ENCODE measurements at regions not wholly inside any gene's neighbourhood (a gene's known extent, or its start where the extent isn't known, plus 50 kb on each side); places are given as distances from the start of the nearest gene placed in this dataset.
A peak's percentile ranks its signal among the peaks of the same experiment; 100 is the strongest.
"Not testable (repeated sequence)": the region's sequence is repeated elsewhere in the genome, so short reads cannot be mapped to it uniquely, and the experiment has no call there.

GRCh38 chrX:92430574-92430973 is 651.4 kb downstream of the PCDH11X start:
- DNase-seq; H3K36me3 ChIP-seq (ENCODE audit: insufficient read depth in 1 of 2, low read depth in 1 of 2); ATAC-seq; H3K4me3 ChIP-seq; H3K27ac ChIP-seq; H3K27me3 ChIP-seq (ENCODE audit: insufficient read depth in 3 of 3, low read length in 2 of 3); H3K9me3 ChIP-seq; intact Hi-C loops (cut with DNase I); H3K4me1 ChIP-seq: not testable (repeated sequence)

DNA sequence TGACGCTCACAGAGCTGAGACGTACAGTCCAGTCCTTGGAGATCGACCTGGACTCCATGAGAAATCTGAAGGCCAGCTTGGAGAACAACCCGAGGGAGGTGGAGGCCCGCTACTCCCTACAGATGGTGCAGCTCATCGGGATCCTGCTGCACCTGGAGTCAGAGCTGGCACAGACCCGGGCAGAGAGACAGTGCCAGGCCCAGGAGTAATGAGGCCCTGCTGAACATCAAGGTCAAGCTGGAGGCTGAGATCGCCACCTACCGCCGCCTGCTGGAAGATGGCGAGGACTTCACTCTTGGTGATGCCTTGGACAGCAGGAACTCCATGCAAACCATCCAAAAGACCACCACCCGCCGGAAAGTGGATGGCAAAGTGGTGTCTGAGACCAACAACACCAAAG is 681.4 kb downstream of the PCDH11X start:
- 88 to 96% (median 93%) methylated on average over 12 to 13 of the region's 13 CpGs for WGBS, 3 donors
- not testable (repeated sequence) for DNase-seq

GRCh38 chrX:92480165-92480564 is 701.0 kb downstream of the PCDH11X start:
- not testable (repeated sequence) for ATAC-seq

More for the DNA sequence above, 681.4 kb downstream of the PCDH11X start:
- H3K4me1 ChIP-seq; H3K27ac ChIP-seq; H3K9me3 ChIP-seq; ATAC-seq; H3K27me3 ChIP-seq (ENCODE audit: insufficient read depth in 3 of 3, low read length in 2 of 3); H3K4me3 ChIP-seq; H3K36me3 ChIP-seq (ENCODE audit: insufficient read depth in 1 of 2, low read depth in 1 of 2); intact Hi-C loops (cut with DNase I): not testable (repeated sequence)

DNA sequence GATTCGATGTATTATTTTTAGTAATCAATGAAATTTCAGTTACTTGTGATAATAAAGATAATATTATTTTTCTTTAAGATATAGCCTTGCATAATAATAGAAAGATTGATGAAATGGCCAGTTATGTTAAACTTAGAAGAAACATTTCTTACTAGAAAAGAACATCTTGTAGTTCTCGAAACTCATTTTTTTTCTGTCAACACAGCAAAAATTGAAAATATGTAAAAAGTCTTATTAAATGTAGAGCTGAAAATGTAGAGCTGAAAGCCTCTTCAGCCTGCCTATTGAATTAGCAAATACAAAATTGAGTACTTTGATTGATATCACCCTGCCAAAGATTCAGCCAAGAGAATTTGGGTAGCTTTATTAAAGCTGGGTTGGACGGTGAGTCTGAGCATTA is 706.3 kb downstream of the PCDH11X start:
- intact Hi-C loops (cut with DNase I); H3K36me3 ChIP-seq (ENCODE audit: insufficient read depth in 1 of 2, low read depth in 1 of 2); ATAC-seq: not testable (repeated sequence)

More at GRCh38 chrX:92480165-92480564, 701.0 kb downstream of the PCDH11X start:
- H3K27ac ChIP-seq; H3K27me3 ChIP-seq (ENCODE audit: insufficient read depth in 3 of 3, low read length in 2 of 3); DNase-seq; H3K4me3 ChIP-seq; H3K36me3 ChIP-seq (ENCODE audit: insufficient read depth in 1 of 2, low read depth in 1 of 2); H3K4me1 ChIP-seq; intact Hi-C loops (cut with DNase I); H3K9me3 ChIP-seq: not testable (repeated sequence)
- 75 to 81% (median 79%) methylated on average over 3 of the region's 3 CpGs for WGBS, 3 donors

DNA sequence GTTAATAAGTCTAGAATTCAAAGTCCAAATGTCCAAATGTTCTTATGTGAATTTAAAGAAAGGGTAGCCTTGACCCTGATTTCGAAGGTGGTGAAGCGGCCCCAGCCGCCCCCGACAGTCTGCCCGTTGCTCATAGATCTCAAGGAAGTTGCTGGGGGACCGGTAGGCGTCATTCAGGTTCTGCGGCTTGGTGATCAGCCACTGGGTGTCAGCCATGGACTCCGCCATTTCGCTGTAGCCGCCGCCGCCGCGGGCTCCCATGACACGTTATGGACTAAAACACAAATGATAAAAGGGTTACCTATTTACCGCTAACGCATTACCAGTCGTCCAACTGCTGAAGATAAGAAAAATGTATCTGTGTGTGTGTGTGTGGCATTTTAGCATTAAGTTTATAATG is 736.1 kb downstream of the PCDH11X start:
- intact Hi-C loops (cut with DNase I); H3K4me1 ChIP-seq; H3K4me3 ChIP-seq; H3K36me3 ChIP-seq (ENCODE audit: insufficient read depth in 1 of 2, low read depth in 1 of 2); ATAC-seq; H3K27ac ChIP-seq; H3K9me3 ChIP-seq; H3K27me3 ChIP-seq (ENCODE audit: insufficient read depth in 3 of 3, low read length in 2 of 3): not testable (repeated sequence)
- DNase-seq, result peak in 1 of 2 donors; percentile 35
- 92 to 95% (median 95%) methylated on average over 19 of the region's 19 CpGs for WGBS, 3 donors

More for the DNA sequence above, 706.3 kb downstream of the PCDH11X start:
- H3K4me1 ChIP-seq; H3K9me3 ChIP-seq; DNase-seq; H3K27ac ChIP-seq; H3K27me3 ChIP-seq (ENCODE audit: insufficient read depth in 3 of 3, low read length in 2 of 3); H3K4me3 ChIP-seq: not testable (repeated sequence)
- WGBS, 3 donors, result 70 to 86% (median 71%) methylated on average over 2 to 3 of the region's 3 CpGs

DNA sequence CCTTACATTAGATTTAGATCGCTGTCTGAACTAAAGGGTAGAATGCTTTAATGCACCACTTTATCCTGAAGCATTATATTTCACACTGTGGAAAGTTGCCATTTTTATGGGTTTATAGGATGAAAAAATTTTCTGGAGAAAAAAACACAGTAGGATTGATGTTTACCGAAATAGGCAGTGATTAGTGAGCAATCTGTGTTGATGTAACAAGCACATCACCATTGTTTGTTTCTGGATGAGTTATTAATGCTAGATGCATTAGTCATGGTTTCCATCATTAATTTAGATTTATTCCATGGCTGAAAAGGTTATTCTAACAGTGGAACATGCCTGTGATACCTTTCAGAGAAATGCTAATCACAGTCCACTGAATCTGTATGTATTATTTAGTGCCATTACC is 749.8 kb downstream of the PCDH11X start:
- intact Hi-C loops (cut with DNase I), result not testable (repeated sequence)

DNA sequence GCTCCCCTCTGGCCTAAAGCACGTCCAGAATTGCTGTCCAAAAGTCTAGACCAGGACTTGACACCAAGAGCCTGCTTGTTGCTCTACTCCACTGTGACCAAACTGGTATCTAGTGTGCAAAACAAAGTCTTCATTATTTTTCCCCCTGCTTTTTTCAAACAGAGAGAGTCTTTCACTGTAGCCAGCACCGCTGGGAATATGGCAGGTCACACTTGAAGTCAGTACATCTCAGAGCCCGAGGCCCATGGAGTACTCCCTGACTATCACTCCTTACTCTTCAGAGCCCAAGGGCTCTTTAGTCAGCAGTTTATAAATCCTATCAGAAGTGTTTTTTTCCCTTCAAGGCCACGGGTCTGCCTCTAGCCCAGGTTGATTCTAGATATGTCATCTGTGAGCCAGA is 761.3 kb downstream of the PCDH11X start:
- DNase-seq; H3K27ac ChIP-seq; H3K9me3 ChIP-seq; intact Hi-C loops (cut with DNase I); ATAC-seq; H3K4me1 ChIP-seq; H3K4me3 ChIP-seq; H3K27me3 ChIP-seq (ENCODE audit: insufficient read depth in 3 of 3, low read length in 2 of 3); H3K36me3 ChIP-seq (ENCODE audit: insufficient read depth in 1 of 2, low read depth in 1 of 2): not testable (repeated sequence)
- 38 to 47% (median 47%) methylated on average over 3 to 4 of the region's 4 CpGs for WGBS, 3 donors

More for the DNA sequence above, 749.8 kb downstream of the PCDH11X start:
- not testable (repeated sequence) for DNase-seq; H3K36me3 ChIP-seq (ENCODE audit: insufficient read depth in 1 of 2, low read depth in 1 of 2); H3K27me3 ChIP-seq (ENCODE audit: insufficient read depth in 3 of 3, low read length in 2 of 3); H3K27ac ChIP-seq; H3K4me3 ChIP-seq; H3K4me1 ChIP-seq; H3K9me3 ChIP-seq; ATAC-seq
- 50 to 58% (median 55%) methylated on average over 2 of the region's 2 CpGs for WGBS, 3 donors

DNA sequence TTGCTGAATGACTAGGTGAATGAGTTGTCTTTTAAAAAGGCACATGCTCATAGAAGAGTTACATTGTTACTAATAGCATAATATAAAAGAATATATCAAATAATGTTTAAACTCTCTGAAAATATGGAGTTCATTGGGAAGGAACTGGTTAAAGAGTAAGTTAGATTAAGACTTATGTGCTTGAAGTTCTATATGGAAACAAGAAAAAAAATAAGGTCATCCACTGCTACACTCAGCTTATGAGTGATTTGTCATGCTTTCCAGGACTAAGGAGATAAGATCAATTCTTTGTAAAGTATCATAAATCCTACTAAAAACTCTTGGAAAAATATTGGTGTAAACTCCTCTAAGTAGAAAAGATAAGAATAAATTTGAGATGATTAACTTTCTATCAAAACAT is 779.1 kb downstream of the PCDH11X start:
- ATAC-seq; H3K27me3 ChIP-seq (ENCODE audit: insufficient read depth in 3 of 3, low read length in 2 of 3); H3K27ac ChIP-seq; H3K4me1 ChIP-seq; intact Hi-C loops (cut with DNase I); H3K36me3 ChIP-seq (ENCODE audit: insufficient read depth in 1 of 2, low read depth in 1 of 2); H3K9me3 ChIP-seq; H3K4me3 ChIP-seq; DNase-seq: not testable (repeated sequence)

DNA sequence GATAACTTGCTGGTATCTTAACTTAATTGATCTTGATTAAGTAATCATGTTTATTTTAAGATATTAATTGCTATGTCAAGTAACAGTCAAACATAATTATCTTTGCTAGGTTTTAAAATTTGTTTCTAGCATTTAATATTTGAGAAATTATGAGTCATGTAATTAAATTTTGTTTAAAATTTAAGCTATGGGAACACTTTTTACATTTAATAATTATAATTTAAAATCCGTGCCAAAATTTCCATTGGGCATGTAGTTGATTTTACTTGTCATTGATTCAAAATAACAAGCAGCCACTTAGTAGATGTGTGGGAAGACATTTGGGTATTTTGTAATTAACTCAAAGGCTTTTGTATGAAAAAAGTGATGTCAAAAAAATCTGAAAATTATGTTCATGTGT is 779.6 kb downstream of the PCDH11X start:
- ATAC-seq; DNase-seq; H3K9me3 ChIP-seq; H3K27me3 ChIP-seq (ENCODE audit: insufficient read depth in 3 of 3, low read length in 2 of 3); H3K27ac ChIP-seq; H3K36me3 ChIP-seq (ENCODE audit: insufficient read depth in 1 of 2, low read depth in 1 of 2); H3K4me1 ChIP-seq; intact Hi-C loops (cut with DNase I); H3K4me3 ChIP-seq: not testable (repeated sequence)
- WGBS, 3 donors, result 65 to 71% (median 66%) methylated on average over 1 of the region's 1 CpG

GRCh38 chrX:92560083-92560482 is 780.9 kb downstream of the PCDH11X start:
- ATAC-seq; H3K4me1 ChIP-seq; intact Hi-C loops (cut with DNase I); DNase-seq; H3K9me3 ChIP-seq; H3K36me3 ChIP-seq (ENCODE audit: insufficient read depth in 1 of 2, low read depth in 1 of 2); H3K4me3 ChIP-seq; H3K27me3 ChIP-seq (ENCODE audit: insufficient read depth in 3 of 3, low read length in 2 of 3); H3K27ac ChIP-seq: not testable (repeated sequence)
- WGBS, 3 donors, result 49 to 100% (median 66%) methylated on average over 1 to 2 of the region's 2 CpGs

DNA sequence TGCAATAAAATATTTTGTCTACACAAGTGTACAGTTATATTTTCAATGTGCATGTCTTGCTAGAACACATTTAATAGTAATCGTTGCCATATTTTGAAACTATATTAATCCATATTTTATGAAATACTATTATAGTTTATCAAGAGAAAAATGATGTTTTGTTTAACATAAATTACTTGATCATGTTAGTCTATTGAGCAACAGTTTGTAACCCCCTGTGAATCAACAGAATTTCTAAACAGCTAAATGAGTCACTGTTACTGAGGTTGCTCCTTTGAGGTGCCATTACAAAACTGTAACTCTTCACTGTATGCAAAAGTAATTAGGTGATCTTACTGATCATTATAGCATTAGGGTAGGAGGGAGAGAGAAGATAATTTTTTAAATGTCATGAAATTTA is 791.0 kb downstream of the PCDH11X start:
- WGBS, 3 donors, result 86 to 90% (median 87%) methylated on average over 1 of the region's 1 CpG
- ATAC-seq, result not testable (repeated sequence)

GRCh38 chrX:92586643-92587042 is 807.5 kb downstream of the PCDH11X start:
- DNase-seq, result not testable (repeated sequence)
- 24 to 38% (median 29%) methylated on average over 3 of the region's 3 CpGs for WGBS, 3 donors

More for the DNA sequence above, 791.0 kb downstream of the PCDH11X start:
- H3K27ac ChIP-seq; H3K9me3 ChIP-seq; intact Hi-C loops (cut with DNase I); H3K4me3 ChIP-seq; H3K4me1 ChIP-seq; DNase-seq; H3K27me3 ChIP-seq (ENCODE audit: insufficient read depth in 3 of 3, low read length in 2 of 3); H3K36me3 ChIP-seq (ENCODE audit: insufficient read depth in 1 of 2, low read depth in 1 of 2): not testable (repeated sequence)

More at GRCh38 chrX:92586643-92587042, 807.5 kb downstream of the PCDH11X start:
- H3K36me3 ChIP-seq (ENCODE audit: insufficient read depth in 1 of 2, low read depth in 1 of 2); H3K9me3 ChIP-seq; H3K4me3 ChIP-seq; H3K27ac ChIP-seq; intact Hi-C loops (cut with DNase I); ATAC-seq; H3K27me3 ChIP-seq (ENCODE audit: insufficient read depth in 3 of 3, low read length in 2 of 3); H3K4me1 ChIP-seq: not testable (repeated sequence)

Measured in psoas muscle (tissue), 7 donors.